Mesothelial cell of epicardium (in vitro differentiated cells): ENCODE measurements at regions not wholly inside any gene's neighbourhood (a gene's known extent, or its start where the extent isn't known, plus 50 kb on each side); places are given as distances from the start of the nearest gene placed in this dataset.

Experiments
- DNase-seq, 2 experiments: peaks; one replicate each; pipeline ENCODE4 v3.0.0; 2021; ENCODE audit warnings: low spot score in 2 of 2; ENCODE audit not compliant: unreplicated experiment in 2 of 2
- H3K27ac Mint-ChIP-seq: 2 replicates; pipeline ENCODE4 v1.8.0; 2021; ENCODE audit warnings: mixed read lengths
- H3K27me3 Mint-ChIP-seq: 2 replicates; pipeline ENCODE4 v1.8.0; 2021; ENCODE audit warnings: low read depth, mixed read lengths
- H3K36me3 Mint-ChIP-seq: 2 replicates; pipeline ENCODE4 v1.8.0; 2021; ENCODE audit warnings: mixed read lengths
- H3K4me1 Mint-ChIP-seq: 2 replicates; pipeline ENCODE4 v1.8.0; 2021; ENCODE audit warnings: mixed read lengths
- H3K4me3 Mint-ChIP-seq: 2 replicates; pipeline ENCODE4 v1.8.0; 2021; ENCODE audit warnings: mild to moderate bottlenecking, moderate library complexity, mixed read lengths
- H3K9me3 Mint-ChIP-seq: 2 replicates; pipeline ENCODE4 v1.8.0; 2021; ENCODE audit warnings: mixed read lengths
- TF ChIP-seq, protein P1 (sequence below): fragments of 200-600 bp; sonication (generic); IDR thresholded peaks from one replicate; pipeline ENCODE4 v1.5.0; 2021; ENCODE audit warnings: antibody characterized with exemption; ENCODE audit not compliant: unreplicated experiment

DNA sequence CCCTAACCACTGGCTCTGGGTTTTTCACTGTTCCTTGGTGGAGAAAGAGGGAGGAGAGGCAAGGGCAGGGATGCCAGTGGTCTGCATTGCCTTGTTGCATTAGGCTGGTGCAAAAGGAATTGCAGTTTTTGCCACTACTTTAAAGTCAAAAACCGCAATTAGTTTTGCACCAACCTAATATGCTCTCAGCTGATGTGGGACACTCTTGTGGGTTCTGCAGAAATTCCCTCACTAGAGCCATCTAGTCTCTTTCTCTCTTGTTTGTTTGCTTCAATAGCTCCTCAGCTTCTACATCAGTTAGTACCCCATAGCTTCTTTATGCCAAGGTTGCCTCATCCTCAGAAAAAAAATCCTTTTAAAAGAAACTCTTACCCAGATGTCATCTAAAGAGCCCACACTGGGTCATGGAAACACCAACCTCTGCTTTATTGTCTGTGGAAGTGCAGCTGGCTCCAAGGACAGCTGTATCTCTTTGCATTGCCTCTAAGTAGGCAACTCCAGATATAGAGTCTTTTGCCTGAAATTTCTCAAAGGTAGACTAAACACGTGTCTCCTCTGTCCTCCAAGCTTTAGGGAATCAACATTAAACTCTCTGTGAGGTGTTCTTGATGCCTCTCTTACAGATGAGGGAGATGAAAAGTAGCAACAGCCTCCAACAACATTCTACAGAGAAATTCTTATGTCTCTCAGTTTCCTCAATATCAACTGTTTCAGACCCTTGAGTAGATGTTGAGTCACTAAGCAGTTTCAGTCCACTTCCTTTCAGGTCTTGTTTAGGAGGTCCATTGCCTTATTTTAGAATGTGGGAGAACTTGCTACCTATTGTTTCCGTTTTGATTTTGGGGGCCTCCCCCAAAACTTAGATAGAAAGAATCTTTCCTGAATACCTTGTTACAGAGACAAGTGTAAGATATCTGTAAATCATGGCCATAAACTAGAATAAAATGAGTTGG lies 84.9 kb upstream of the MEF2C start:
- TF ChIP-seq, protein P1, sequence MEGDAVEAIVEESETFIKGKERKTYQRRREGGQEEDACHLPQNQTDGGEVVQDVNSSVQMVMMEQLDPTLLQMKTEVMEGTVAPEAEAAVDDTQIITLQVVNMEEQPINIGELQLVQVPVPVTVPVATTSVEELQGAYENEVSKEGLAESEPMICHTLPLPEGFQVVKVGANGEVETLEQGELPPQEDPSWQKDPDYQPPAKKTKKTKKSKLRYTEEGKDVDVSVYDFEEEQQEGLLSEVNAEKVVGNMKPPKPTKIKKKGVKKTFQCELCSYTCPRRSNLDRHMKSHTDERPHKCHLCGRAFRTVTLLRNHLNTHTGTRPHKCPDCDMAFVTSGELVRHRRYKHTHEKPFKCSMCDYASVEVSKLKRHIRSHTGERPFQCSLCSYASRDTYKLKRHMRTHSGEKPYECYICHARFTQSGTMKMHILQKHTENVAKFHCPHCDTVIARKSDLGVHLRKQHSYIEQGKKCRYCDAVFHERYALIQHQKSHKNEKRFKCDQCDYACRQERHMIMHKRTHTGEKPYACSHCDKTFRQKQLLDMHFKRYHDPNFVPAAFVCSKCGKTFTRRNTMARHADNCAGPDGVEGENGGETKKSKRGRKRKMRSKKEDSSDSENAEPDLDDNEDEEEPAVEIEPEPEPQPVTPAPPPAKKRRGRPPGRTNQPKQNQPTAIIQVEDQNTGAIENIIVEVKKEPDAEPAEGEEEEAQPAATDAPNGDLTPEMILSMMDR = no peak
- peaks cover 2% of the 10 kb centered on the region for H3K27me3 Mint-ChIP-seq
- no peak overlapping the region for H3K4me3 Mint-ChIP-seq
- H3K27ac Mint-ChIP-seq = no peak overlapping the region
- no peaks in the 10 kb centered on the region for H3K9me3 Mint-ChIP-seq
- H3K4me1 Mint-ChIP-seq = no peaks in the 10 kb centered on the region
- H3K36me3 Mint-ChIP-seq = no peaks in the 10 kb centered on the region
- no peak for DNase-seq

DNA sequence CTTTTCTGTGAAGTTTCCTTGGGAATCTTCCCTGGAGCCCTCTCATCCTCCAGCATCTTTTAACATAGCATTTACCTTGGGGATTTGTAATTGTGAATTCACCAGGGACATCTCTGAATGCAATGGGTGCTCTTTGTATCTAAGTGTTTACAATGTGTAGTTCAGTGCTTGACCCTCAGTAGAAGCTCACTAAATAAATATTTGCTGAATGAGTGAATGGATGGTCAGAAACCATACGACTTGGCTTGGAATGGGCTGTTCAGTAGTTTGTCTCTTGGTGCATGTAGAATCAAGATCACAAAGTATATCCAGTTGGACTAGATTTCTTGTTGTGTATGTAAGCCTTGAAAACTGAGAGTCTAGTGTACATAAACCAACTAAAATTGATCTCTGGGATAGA lies 81.8 kb upstream of the MEF2C start:
- no peak for DNase-seq
- Mint-ChIP-seq H3K4me3 (no peak overlapping the region), H3K27me3 (peaks cover 2% of the 10 kb centered on the region), H3K4me1 (no peaks in the 10 kb centered on the region), H3K27ac (no peak overlapping the region), H3K9me3 (no peaks in the 10 kb centered on the region), H3K36me3 (no peaks in the 10 kb centered on the region)
- TF ChIP-seq, protein P1 = no peak

DNA sequence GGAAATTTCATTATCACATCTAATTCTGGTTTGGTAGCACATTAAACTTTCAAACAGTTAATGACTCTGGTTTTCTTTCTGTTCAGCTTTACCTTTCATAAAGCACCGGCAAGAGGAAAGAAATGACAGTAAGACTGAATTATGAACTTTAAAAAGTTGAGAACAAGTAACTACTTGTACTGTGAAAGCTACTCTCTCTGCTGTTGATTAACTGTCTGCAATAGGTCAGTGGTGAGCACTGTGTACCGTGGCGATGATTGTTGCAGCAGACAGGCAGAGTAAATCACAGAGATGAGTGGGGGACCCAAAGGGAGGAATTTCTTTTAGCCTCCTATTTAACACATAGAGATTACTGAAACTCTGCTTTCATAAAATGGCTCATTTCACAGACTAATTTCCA lies 74.0 kb upstream of the MEF2C start:
- Mint-ChIP-seq H3K27me3 (peaks cover 4% of the 10 kb centered on the region), H3K4me1 (peaks cover 33% of the 10 kb centered on the region), H3K27ac (no peak overlapping the region), H3K9me3 (no peaks in the 10 kb centered on the region), H3K36me3 (no peaks in the 10 kb centered on the region), H3K4me3 (no peak overlapping the region)
- DNase-seq = no peak
- TF ChIP-seq, protein P1 = no peak

DNA sequence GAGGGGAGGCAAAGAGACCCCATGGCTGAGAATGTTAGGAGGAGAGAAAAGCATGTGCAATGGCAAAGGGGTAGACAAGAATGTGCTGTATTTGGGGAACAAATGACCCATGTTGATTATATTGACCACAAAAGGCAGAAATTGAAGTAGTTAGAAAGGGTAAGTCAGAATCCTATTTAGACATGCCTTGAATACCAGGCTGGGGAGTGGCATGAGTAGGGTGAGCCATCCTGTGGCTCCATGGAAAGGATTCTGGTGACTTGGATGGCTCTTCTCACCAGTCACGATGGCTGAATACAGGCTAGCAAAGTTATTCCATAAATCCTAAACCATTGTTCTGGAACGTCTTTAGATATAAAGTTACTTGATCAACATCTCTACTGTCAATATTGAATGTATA lies 73.4 kb upstream of the MEF2C start:
- TF ChIP-seq, protein P1 = no peak
- Mint-ChIP-seq H3K27me3 (peaks cover 4% of the 10 kb centered on the region), H3K9me3 (no peaks in the 10 kb centered on the region), H3K4me1 (peaks cover 33% of the 10 kb centered on the region), H3K4me3 (no peak overlapping the region), H3K27ac (no peak overlapping the region), H3K36me3 (no peaks in the 10 kb centered on the region)
- no peak for DNase-seq

DNA sequence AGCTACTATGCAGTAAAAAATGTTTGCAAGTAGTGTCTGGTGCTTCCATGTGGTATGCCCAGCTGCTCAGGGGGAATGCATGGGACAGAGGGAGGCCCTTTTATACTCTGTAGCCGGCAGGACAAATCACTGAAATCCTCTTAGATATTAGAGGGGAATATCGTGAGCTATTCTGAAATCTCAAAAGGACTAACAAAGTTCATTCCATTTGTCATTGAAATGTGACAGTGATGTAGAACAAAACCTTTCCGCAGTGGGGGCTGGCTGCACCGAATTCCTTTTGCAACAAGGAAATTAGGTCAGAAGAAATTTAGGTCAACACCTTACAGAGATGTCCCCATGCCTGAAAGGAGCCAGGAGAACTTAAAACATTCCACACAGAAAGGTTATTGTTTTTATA lies 72.4 kb upstream of the MEF2C start:
- Mint-ChIP-seq H3K9me3 (no peaks in the 10 kb centered on the region), H3K36me3 (no peaks in the 10 kb centered on the region), H3K4me1 (peaks cover 33% of the 10 kb centered on the region), H3K27ac (no peak overlapping the region), H3K4me3 (no peak overlapping the region), H3K27me3 (peaks cover 4% of the 10 kb centered on the region)
- no peak for DNase-seq
- TF ChIP-seq, protein P1 = no peak
